ENCODE measurements at regions not wholly inside any gene's neighbourhood (a gene's known extent, or its start where the extent isn't known, plus 50 kb on each side); places are given as distances from the start of the nearest gene placed in this dataset.

DNA sequence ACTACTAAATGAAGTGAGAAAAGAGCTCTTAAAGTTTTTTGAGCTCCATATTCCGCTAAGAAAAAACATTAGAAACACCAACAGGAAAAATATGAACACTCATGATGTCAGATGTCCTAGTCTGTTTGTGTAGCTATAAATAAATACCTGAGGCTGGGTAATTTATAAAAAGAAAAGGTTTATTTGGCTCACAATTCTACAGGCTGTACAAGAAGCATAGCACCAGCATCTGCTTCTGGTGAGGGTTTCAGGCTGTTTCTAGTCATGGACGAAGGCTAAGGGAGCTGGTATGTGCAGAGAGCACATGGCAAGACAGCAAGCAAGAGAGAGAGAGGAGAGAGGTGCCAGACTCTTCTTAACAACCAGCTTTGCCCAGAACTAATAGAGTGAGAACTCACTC, 186.2 kb downstream of the PLK2 start:
- TF ChIP-seq, protein P1, sequence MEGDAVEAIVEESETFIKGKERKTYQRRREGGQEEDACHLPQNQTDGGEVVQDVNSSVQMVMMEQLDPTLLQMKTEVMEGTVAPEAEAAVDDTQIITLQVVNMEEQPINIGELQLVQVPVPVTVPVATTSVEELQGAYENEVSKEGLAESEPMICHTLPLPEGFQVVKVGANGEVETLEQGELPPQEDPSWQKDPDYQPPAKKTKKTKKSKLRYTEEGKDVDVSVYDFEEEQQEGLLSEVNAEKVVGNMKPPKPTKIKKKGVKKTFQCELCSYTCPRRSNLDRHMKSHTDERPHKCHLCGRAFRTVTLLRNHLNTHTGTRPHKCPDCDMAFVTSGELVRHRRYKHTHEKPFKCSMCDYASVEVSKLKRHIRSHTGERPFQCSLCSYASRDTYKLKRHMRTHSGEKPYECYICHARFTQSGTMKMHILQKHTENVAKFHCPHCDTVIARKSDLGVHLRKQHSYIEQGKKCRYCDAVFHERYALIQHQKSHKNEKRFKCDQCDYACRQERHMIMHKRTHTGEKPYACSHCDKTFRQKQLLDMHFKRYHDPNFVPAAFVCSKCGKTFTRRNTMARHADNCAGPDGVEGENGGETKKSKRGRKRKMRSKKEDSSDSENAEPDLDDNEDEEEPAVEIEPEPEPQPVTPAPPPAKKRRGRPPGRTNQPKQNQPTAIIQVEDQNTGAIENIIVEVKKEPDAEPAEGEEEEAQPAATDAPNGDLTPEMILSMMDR (IDR thresholded peaks at IDR 0.05; ENCODE audit: low read depth, low read length, poor library complexity, severe bottlenecking): no peak
- TF ChIP-seq EZH2phosphoT487 (IDR thresholded peaks at IDR 0.05; ENCODE audit: borderline replicate concordance, low read length): no peak

Data from DOHH2 (cell line).